GM12892 (cell line): ENCODE measurements at regions not wholly inside any gene's neighbourhood (a gene's known extent, or its start where the extent isn't known, plus 50 kb on each side); places are given as distances from the start of the nearest gene placed in this dataset.

Source experiments
- POLR2A ChIP-seq: IDR thresholded peaks from 2 replicates; pipeline ENCODE4 v1.6.1; 2011; ENCODE audit warnings: low read depth, low read length, control low read depth
- POLR2AphosphoS5 ChIP-seq: IDR thresholded peaks from 2 replicates; pipeline ENCODE4 v1.6.1; 2011; ENCODE audit warnings: low read depth, low read length, control low read depth
- TAF1 ChIP-seq: IDR thresholded peaks from 2 replicates; pipeline ENCODE4 v1.6.1; 2011; ENCODE audit warnings: low read depth, mild to moderate bottlenecking, control low read depth, low read length, borderline replicate concordance

DNA sequence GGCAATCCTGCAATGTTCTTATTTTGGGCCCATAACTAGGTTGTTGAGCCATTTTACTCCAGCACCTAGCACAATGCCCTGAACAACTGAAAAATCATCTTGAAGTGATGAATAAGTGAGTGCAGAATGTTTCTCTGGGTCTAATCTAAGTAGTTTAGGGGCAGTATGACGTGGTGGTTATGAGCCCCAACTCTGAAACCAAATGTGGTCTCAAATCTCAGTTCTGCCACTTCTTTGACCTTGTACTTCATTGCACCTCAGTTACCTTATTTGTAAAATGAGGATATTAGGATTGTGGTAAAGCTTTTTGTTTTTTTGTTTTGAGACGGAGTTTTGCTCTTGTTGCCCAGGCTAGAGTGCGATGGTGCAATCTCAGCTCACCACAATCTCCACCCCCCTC lies 80.9 kb upstream of the SNX2 start:
- TF ChIP-seq POLR2A (no peak), POLR2AphosphoS5 (no peak), TAF1 (no peak)
